ENCODE measurements at regions not wholly inside any gene's neighbourhood (a gene's known extent, or its start where the extent isn't known, plus 50 kb on each side); places are given as distances from the start of the nearest gene placed in this dataset.

DNA sequence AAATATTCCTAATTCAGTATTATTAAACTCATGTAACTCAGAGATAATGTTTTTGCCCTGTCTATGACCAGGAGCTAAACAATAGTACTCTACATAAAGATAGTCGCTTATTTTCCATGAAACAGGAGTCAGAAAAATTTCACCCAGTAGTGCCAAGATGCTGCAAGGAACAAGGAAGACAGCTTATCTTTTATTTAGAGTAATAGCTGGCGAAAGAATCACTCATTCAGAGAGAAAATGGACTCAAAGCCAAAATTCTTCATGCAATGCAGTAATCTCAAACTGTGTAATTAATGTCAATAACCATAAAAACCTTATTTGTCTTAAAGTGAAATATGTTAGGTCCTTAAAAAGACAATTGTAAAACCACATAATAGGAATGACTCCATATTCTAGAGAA, 477.8 kb downstream of the ANKRD50 start:
- no peak for TF ChIP-seq GATA3 (IDR thresholded peaks at IDR 0.05; ENCODE audit: low read depth, low read length)
- TF ChIP-seq GATA2 (IDR thresholded peaks at IDR 0.05; ENCODE audit: low read depth, low read length) = no peak

All from SH-SY5Y (cell line).